Mesenchymal stem cell (in vitro differentiated cells and primary cell): ENCODE measurements at regions not wholly inside any gene's neighbourhood (a gene's known extent, or its start where the extent isn't known, plus 50 kb on each side); places are given as distances from the start of the nearest gene placed in this dataset.

Experiments
- DNase-seq: peaks from one replicate; pipeline ENCODE4 v3.0.0-alpha.2; 2013
- H2AFZ ChIP-seq: one replicate; pipeline ENCODE4 v1.6.1; 2013; ENCODE audit warnings: low read depth, mild to moderate bottlenecking, control low read depth, inconsistent platforms, low read length, moderate library complexity
- H2AK5ac ChIP-seq: 2 replicates; pipeline ENCODE4 v1.6.1; 2013; ENCODE audit warnings: low read length, moderate library complexity, mild to moderate bottlenecking, inconsistent platforms; ENCODE audit not compliant: severe bottlenecking
- H2BK120ac ChIP-seq: one replicate; pipeline ENCODE4 v1.6.1; 2013; ENCODE audit warnings: low read depth, mild to moderate bottlenecking, inconsistent platforms, low read length, moderate library complexity
- H2BK12ac ChIP-seq, 2 experiments: one replicate each; pipeline ENCODE4 v1.6.1; 2013; ENCODE audit warnings: inconsistent platforms in 2 of 2, low read length in 2 of 2, mild to moderate bottlenecking in 2 of 2, moderate library complexity in 2 of 2, control low read depth in 1 of 2
- H2BK15ac ChIP-seq: one replicate; pipeline ENCODE4 v1.6.1; 2013; ENCODE audit warnings: mild to moderate bottlenecking, low read depth, inconsistent platforms; ENCODE audit not compliant: poor library complexity, severe bottlenecking
- H2BK5ac ChIP-seq: 2 replicates; pipeline ENCODE4 v1.6.1; 2013; ENCODE audit warnings: low read depth, mild to moderate bottlenecking, low read length, control low read depth, inconsistent platforms; ENCODE audit not compliant: poor library complexity, severe bottlenecking
- H3K14ac ChIP-seq, 2 experiments: one replicate each; pipeline ENCODE4 v1.6.1; 2013; ENCODE audit warnings: inconsistent platforms in 2 of 2, low read length in 2 of 2, control low read depth in 1 of 2, mild to moderate bottlenecking in 1 of 2, moderate library complexity in 1 of 2
- H3K18ac ChIP-seq, 2 experiments: one replicate each; pipeline ENCODE4 v1.6.1; 2013; ENCODE audit warnings: inconsistent platforms in 2 of 2, low read length in 2 of 2, control low read depth in 1 of 2, low read depth in 1 of 2, mild to moderate bottlenecking in 1 of 2
- H3K23ac ChIP-seq, 2 experiments: one replicate each; pipeline ENCODE4 v1.6.1; 2013; ENCODE audit warnings: inconsistent platforms in 2 of 2, low read length in 2 of 2, mild to moderate bottlenecking in 2 of 2, moderate library complexity in 2 of 2, control low read depth in 1 of 2
- H3K27ac ChIP-seq: 2 replicates; pipeline ENCODE4 v1.5.1; 2013; ENCODE audit warnings: mild to moderate bottlenecking, moderate library complexity, low read length, control low read depth, inconsistent platforms; ENCODE audit not compliant: poor library complexity, severe bottlenecking
- H3K27me3 ChIP-seq, 2 experiments: 2 replicates each; pipeline versions ENCODE4 v1.6.1 to v1.7.0; 2013; ENCODE audit warnings: low read length in 2 of 2, mild to moderate bottlenecking in 2 of 2, moderate library complexity in 2 of 2, control low read depth in 1 of 2, inconsistent platforms in 1 of 2; ENCODE audit not compliant: control insufficient read depth in 1 of 2, insufficient read depth in 1 of 2
- H3K36me3 ChIP-seq, 2 experiments: 2 replicates each; pipeline versions ENCODE4 v1.6.1 to v1.7.0; 2013; ENCODE audit warnings: low read length in 2 of 2, control low read depth in 1 of 2, inconsistent platforms in 1 of 2, low read depth in 1 of 2, mild to moderate bottlenecking in 1 of 2; ENCODE audit not compliant: insufficient read depth in 2 of 2, control insufficient read depth in 1 of 2
- H3K4ac ChIP-seq, 2 experiments: one replicate each; pipeline ENCODE4 v1.6.1; 2013; ENCODE audit warnings: inconsistent platforms in 2 of 2, low read length in 2 of 2, mild to moderate bottlenecking in 2 of 2, moderate library complexity in 2 of 2, control low read depth in 1 of 2, low read depth in 1 of 2
- H3K4me1 ChIP-seq: 2 replicates; pipeline ENCODE4 v1.6.1; 2013; ENCODE audit warnings: low read depth, low read length, control low read depth; ENCODE audit not compliant: control insufficient read depth, insufficient read depth
- H3K4me2 ChIP-seq: 2 replicates; pipeline ENCODE4 v1.6.1; 2013; ENCODE audit warnings: low read length, mild to moderate bottlenecking, inconsistent platforms; ENCODE audit not compliant: poor library complexity, severe bottlenecking
- H3K4me3 ChIP-seq, 2 experiments: 2 replicates each; pipeline versions ENCODE4 v1.5.1 to v1.7.0; 2013; ENCODE audit warnings: low read length in 2 of 2, mild to moderate bottlenecking in 2 of 2, control low read depth in 1 of 2, low read depth in 1 of 2; ENCODE audit not compliant: insufficient read depth in 1 of 2
- H3K79me1 ChIP-seq: replicated peaks from 2 replicates; pipeline ENCODE4 v1.6.1; 2013; ENCODE audit warnings: mild to moderate bottlenecking, control low read depth, low read length, inconsistent platforms; ENCODE audit not compliant: poor library complexity, severe bottlenecking
- H3K9ac ChIP-seq: 2 replicates; pipeline ENCODE4 v1.7.0; 2013; ENCODE audit warnings: mild to moderate bottlenecking, low read length, moderate library complexity
- H3K9me3 ChIP-seq: 2 replicates; pipeline ENCODE4 v1.7.0; 2013; ENCODE audit warnings: mild to moderate bottlenecking, low read length; ENCODE audit not compliant: control insufficient read depth
- H4K8ac ChIP-seq: one replicate; pipeline ENCODE4 v1.6.1; 2013; ENCODE audit warnings: inconsistent platforms, mild to moderate bottlenecking, low read length, moderate library complexity
- H4K91ac ChIP-seq: one replicate; pipeline ENCODE4 v1.6.1; 2013; ENCODE audit warnings: mild to moderate bottlenecking, low read length, inconsistent platforms
- WGBS: methylation state at CpG from one replicate; pipeline ENCODE4 v1.1.7; 2013; ENCODE audit warnings: mixed read lengths; 5-methylcytosine and 5-hydroxymethylcytosine counted together

DNA sequence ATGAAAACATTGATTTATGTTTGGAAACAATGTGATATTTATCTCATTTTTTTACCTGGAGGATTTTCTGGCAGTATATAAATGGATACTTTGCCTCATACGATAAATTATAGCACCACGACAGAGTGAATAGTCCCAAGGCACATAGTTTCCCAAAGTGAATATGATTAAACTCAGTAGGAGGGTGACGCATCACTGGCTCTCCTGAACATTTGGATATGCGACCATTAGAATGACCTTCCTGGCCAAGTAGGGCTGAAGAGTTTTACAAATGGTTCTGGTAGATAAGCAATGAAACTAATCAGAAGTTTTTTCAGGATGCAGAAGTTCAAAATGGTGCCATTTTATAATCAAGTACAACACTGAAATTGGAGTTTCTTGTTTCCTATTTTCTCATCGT lies 397.7 kb downstream of the AASDHPPT start:
- 97% methylated on average over 4 of the region's 5 CpGs for WGBS
- Histone ChIP-seq H3K9ac (no peak overlapping the region), H3K4me3 (no peak overlapping the region), H3K4me1 (no peaks in the 10 kb centered on the region), H3K14ac (no peak overlapping the region), H2BK12ac (no peak overlapping the region), H2BK15ac (no peak overlapping the region), H2AFZ (no peak overlapping the region), H3K9me3 (peaks cover 9% of the 10 kb centered on the region), H2AK5ac (no peak overlapping the region), H2BK120ac (no peak overlapping the region), H2BK5ac (no peak overlapping the region), H3K23ac (no peak overlapping the region), H3K18ac (no peak overlapping the region), H4K91ac (no peak overlapping the region), H4K8ac (no peak overlapping the region), H3K4ac (no peak overlapping the region), H3K4me2 (no peak overlapping the region), H3K27ac (no peak overlapping the region), H3K27me3 (no peaks in the 10 kb centered on the region), H3K79me1 (no peaks in the 10 kb centered on the region), H3K36me3 (no peaks in the 10 kb centered on the region)
- no peak for DNase-seq

DNA sequence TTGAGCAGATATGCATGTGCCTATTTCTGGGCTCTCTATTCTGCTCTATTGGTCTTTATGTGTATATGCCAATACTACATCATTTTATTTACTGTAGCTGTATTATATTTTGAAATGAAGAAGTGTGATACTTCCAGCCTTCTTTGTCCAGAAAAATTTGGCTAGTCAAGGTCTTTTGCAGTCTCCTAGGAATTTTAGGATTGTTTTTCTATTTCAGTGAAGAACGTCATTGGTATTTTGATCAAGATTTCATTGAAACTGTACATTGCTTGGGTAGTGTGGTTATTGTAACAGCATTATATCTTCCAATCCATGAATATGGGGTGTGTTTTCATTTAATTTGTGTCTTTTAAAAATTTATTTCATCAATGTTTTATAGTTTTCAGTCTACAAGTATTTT lies 400.3 kb downstream of the AASDHPPT start:
- Histone ChIP-seq H3K23ac (no peak overlapping the region), H3K79me1 (no peaks in the 10 kb centered on the region), H2BK120ac (no peak overlapping the region), H3K4me3 (no peak overlapping the region), H2AK5ac (no peak overlapping the region), H4K91ac (no peak overlapping the region), H2BK15ac (no peak overlapping the region), H4K8ac (no peak overlapping the region), H3K27ac (no peak overlapping the region), H3K4me2 (no peak overlapping the region), H3K14ac (no peak overlapping the region), H3K9ac (no peak overlapping the region), H3K4ac (no peak overlapping the region), H2BK12ac (no peak overlapping the region), H2BK5ac (no peak overlapping the region), H3K18ac (no peak overlapping the region), H2AFZ (no peak overlapping the region), H3K9me3 (peaks cover 9% of the 10 kb centered on the region), H3K4me1 (no peaks in the 10 kb centered on the region), H3K36me3 (no peaks in the 10 kb centered on the region), H3K27me3 (no peaks in the 10 kb centered on the region)
- WGBS: 83% methylated on average over 1 of the region's 1 CpG
- DNase-seq: no peak

DNA sequence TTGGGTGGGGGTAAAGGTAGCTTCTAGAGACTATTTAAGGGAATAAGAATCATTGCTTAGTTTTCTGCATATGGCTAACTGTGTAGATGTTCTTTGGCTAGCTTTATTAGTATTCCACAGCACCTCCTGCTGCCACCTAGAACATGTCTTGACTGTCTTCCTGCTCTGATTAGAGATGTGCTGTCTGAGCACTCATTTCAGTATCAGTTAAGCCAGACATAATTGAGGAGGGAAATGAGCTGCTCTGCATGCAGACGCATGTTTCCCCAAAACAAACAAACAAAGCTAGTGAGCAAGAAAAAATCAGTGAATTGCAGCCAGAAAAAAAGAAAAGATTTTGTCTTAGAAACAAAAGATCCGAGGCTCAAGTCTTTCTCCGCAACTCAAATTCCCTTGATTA lies 402.2 kb downstream of the AASDHPPT start:
- peak overlapping the region in 1 of 2 experiments; percentile 28 for H3K18ac ChIP-seq
- H2BK5ac ChIP-seq: no peak overlapping the region
- peak overlapping the region; percentile 21 for H2BK120ac ChIP-seq
- H4K8ac ChIP-seq: no peak overlapping the region
- no peak overlapping the region for H3K23ac ChIP-seq
- H3K4me3 ChIP-seq: no peak overlapping the region
- no peaks in the 10 kb centered on the region for H3K27me3 ChIP-seq
- peak overlapping the region in 1 of 2 experiments; percentile 38 for H2BK12ac ChIP-seq
- no peaks in the 10 kb centered on the region for H3K4me1 ChIP-seq
- no peak overlapping the region for H2BK15ac ChIP-seq
- H2AFZ ChIP-seq: no peak overlapping the region
- no peaks in the 10 kb centered on the region for H3K79me1 ChIP-seq
- no peak overlapping the region for H3K9ac ChIP-seq
- no peak overlapping the region for H2AK5ac ChIP-seq
- no peak for DNase-seq
- no peak overlapping the region for H3K14ac ChIP-seq
- no peak overlapping the region for H3K4me2 ChIP-seq
- no peak overlapping the region for H4K91ac ChIP-seq
- H3K36me3 ChIP-seq: no peaks in the 10 kb centered on the region
- H3K27ac ChIP-seq: no peak overlapping the region
- peak overlapping the region in 1 of 2 experiments; percentile 37 for H3K4ac ChIP-seq
- peaks cover 2% of the 10 kb centered on the region for H3K9me3 ChIP-seq
- WGBS: 69% methylated on average over 2 of the region's 3 CpGs

DNA sequence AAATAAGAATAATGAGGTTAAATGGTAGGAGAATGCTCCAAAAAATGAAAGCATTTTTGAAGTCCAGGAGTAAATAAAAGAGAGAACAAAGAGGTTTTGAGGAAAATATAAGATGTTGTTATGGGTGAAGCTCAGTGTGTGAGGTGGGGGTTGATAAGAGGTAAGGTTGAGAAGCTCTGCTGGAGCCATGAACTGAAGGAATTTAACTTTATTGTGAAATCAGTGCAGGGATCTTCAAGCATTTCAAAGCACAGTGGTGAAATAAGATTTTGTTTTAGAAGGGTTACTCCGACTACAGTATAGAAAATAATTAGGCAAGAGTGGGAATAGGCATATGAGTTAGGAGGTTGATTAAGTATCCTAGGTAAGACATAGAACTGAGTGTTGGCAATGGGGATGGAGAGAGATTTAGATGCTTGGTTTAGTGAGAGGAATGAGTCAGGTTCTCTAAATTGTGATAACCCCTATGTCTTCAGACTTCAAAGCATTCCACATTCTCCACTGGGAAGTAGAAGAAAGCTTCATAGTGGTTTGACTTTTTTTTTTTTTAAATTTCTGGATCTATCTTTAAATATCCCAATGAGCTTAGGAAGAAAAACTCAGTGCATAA lies 403.2 kb downstream of the AASDHPPT start:
- Histone ChIP-seq H2BK15ac (no peak overlapping the region), H3K14ac (no peak overlapping the region), H3K9me3 (no peaks in the 10 kb centered on the region), H3K4me3 (no peak overlapping the region), H3K27ac (no peak overlapping the region), H3K9ac (no peak overlapping the region), H3K4me2 (no peak overlapping the region), H3K27me3 (no peaks in the 10 kb centered on the region), H3K4ac (no peak overlapping the region), H2BK5ac (no peak overlapping the region), H2AFZ (no peak overlapping the region), H3K4me1 (no peaks in the 10 kb centered on the region), H2AK5ac (no peak overlapping the region), H2BK120ac (no peak overlapping the region), H4K8ac (no peak overlapping the region), H3K79me1 (no peaks in the 10 kb centered on the region), H3K18ac (no peak overlapping the region), H3K23ac (no peak overlapping the region), H4K91ac (no peak overlapping the region), H2BK12ac (no peak overlapping the region), H3K36me3 (no peaks in the 10 kb centered on the region)
- 88% methylated on average over 1 of the region's 1 CpG for WGBS
- DNase-seq: no peak
